WTC11 (cell line): ENCODE measurements at regions not wholly inside any gene's neighbourhood (a gene's known extent, or its start where the extent isn't known, plus 50 kb on each side); places are given as distances from the start of the nearest gene placed in this dataset.

Experiments used
- ATAC-seq: fragments of 200-7000 bp; cut with Tn5 transposase; 2 replicates; pipeline ENCODE4 v1.10.0; 2021; ENCODE audit warnings: mild to moderate bottlenecking, moderate library complexity
- CTCF ChIA-PET: fragments of 300-600 bp; sonication (Branson Sonifier 250); formaldehyde crosslinking; loops from one replicate; lab custom pipeline; 2021; ENCODE audit warnings: antibody characterized with exemption; lab: Charles Lee
- POLR2A ChIA-PET: fragments of 350-600 bp; sonication (Branson Sonifier 250); formaldehyde crosslinking; loops from one replicate; lab custom pipeline; 2021; ENCODE audit warnings: antibody characterized with exemption; lab: Charles Lee
- DNase-seq: peaks from one replicate; pipeline ENCODE4 v3.0.0; 2021; ENCODE audit warnings: low spot score
- H3K27ac Mint-ChIP-seq: 2 replicates; pipeline ENCODE4 v1.8.0; 2021; ENCODE audit warnings: mixed read lengths
- H3K27me3 Mint-ChIP-seq: 2 replicates; pipeline ENCODE4 v1.8.0; 2021; ENCODE audit warnings: low read depth, mild to moderate bottlenecking, moderate library complexity, mixed read lengths
- H3K36me3 Mint-ChIP-seq: 2 replicates; pipeline ENCODE4 v1.8.0; 2021; ENCODE audit warnings: mixed read lengths
- H3K4me1 Mint-ChIP-seq: 2 replicates; pipeline ENCODE4 v1.8.0; 2022; ENCODE audit warnings: mixed read lengths
- H3K4me3 Mint-ChIP-seq: 2 replicates; pipeline ENCODE4 v1.8.0; 2021; ENCODE audit warnings: mild to moderate bottlenecking, moderate library complexity, mixed read lengths
- H3K9me3 Mint-ChIP-seq: 2 replicates; pipeline ENCODE4 v1.8.0; 2021; ENCODE audit warnings: mixed read lengths
- AR ChIP-seq: fragments of 250-450 bp; sonication (Bioruptor Pico); IDR thresholded peaks from 2 replicates; pipeline ENCODE4 v1.9.0; 2021; ENCODE audit warnings: mild to moderate bottlenecking
- EMX1 ChIP-seq: fragments of 250-450 bp; sonication (Bioruptor Pico); IDR thresholded peaks from 2 replicates; pipeline ENCODE4 v1.8.0; 2021; ENCODE audit warnings: mild to moderate bottlenecking
- FOXJ3 ChIP-seq: sonication (generic); formaldehyde crosslinking; IDR thresholded peaks from 2 replicates; pipeline ENCODE4 v1.9.0; 2021; ENCODE audit warnings: missing genetic modification reagents, mild to moderate bottlenecking, borderline replicate concordance
- FOXP1 ChIP-seq: sonication (generic); formaldehyde crosslinking; IDR thresholded peaks from 2 replicates; pipeline ENCODE4 v1.8.0; 2022; ENCODE audit warnings: missing genetic modification reagents, mild to moderate bottlenecking, moderate library complexity, borderline replicate concordance
- FOXP4 ChIP-seq: sonication (generic); formaldehyde crosslinking; IDR thresholded peaks from 2 replicates; pipeline ENCODE4 v1.8.0; 2022; ENCODE audit warnings: mild to moderate bottlenecking, missing genetic modification reagents
- GABPB1 ChIP-seq: sonication (generic); formaldehyde crosslinking; IDR thresholded peaks from 2 replicates; pipeline ENCODE4 v1.8.1; 2023; ENCODE audit warnings: mild to moderate bottlenecking, missing genetic modification reagents
- IRF1 ChIP-seq: sonication (generic); formaldehyde crosslinking; IDR thresholded peaks from 2 replicates; pipeline ENCODE4 v1.8.0; 2023; ENCODE audit warnings: missing genetic modification reagents
- MXD4 ChIP-seq: fragments of 250-450 bp; sonication (Bioruptor Pico); IDR thresholded peaks from 2 replicates; pipeline ENCODE4 v1.8.0; 2021; ENCODE audit warnings: mild to moderate bottlenecking, moderate library complexity, borderline replicate concordance
- NFATC4 ChIP-seq: fragments of 250-450 bp; sonication (Bioruptor Pico); IDR thresholded peaks from 2 replicates; pipeline ENCODE4 v1.9.0; 2021; ENCODE audit warnings: mild to moderate bottlenecking
- NFYB ChIP-seq: sonication (generic); formaldehyde crosslinking; conservative IDR thresholded peaks from 2 replicates; pipeline ENCODE4 v1.8.0; 2022; ENCODE audit warnings: low read depth, missing genetic modification reagents
- RORB ChIP-seq: fragments of 250-450 bp; sonication (Bioruptor Pico); IDR thresholded peaks from 2 replicates; pipeline ENCODE4 v1.9.0; 2021; ENCODE audit warnings: mild to moderate bottlenecking
- SMAD3 ChIP-seq: sonication (generic); formaldehyde crosslinking; IDR thresholded peaks from 2 replicates; pipeline ENCODE4 v1.8.0; 2022; ENCODE audit warnings: missing genetic modification reagents, mild to moderate bottlenecking, borderline replicate concordance
- SMAD4 ChIP-seq: sonication (generic); formaldehyde crosslinking; IDR thresholded peaks from 2 replicates; pipeline ENCODE4 v1.8.0; 2022; ENCODE audit warnings: mild to moderate bottlenecking, missing genetic modification reagents
- TEAD1 ChIP-seq: sonication (generic); formaldehyde crosslinking; IDR thresholded peaks from 2 replicates; pipeline ENCODE4 v1.8.0; 2022; ENCODE audit warnings: mild to moderate bottlenecking, missing genetic modification reagents
- TP53 ChIP-seq: sonication (generic); formaldehyde crosslinking; IDR thresholded peaks from 2 replicates; pipeline ENCODE4 v1.8.1; 2023; ENCODE audit warnings: mild to moderate bottlenecking, missing genetic modification reagents
- ZNF396 ChIP-seq: fragments of 250-450 bp; sonication (Bioruptor Pico); IDR thresholded peaks from 2 replicates; pipeline ENCODE4 v1.8.0; 2021; ENCODE audit warnings: mild to moderate bottlenecking, moderate library complexity, borderline replicate concordance
- TF ChIP-seq, protein P1 (sequence below): fragments of 250-450 bp; sonication (Bioruptor Pico); conservative IDR thresholded peaks from 2 replicates; pipeline ENCODE4 v1.9.0; 2021; ENCODE audit warnings: mild to moderate bottlenecking
- TF ChIP-seq, protein P2 (sequence below): sonication (generic); formaldehyde crosslinking; IDR thresholded peaks from 2 replicates; pipeline ENCODE4 v1.8.0; 2023; ENCODE audit warnings: mild to moderate bottlenecking, missing genetic modification reagents
- TF ChIP-seq, protein P3 (sequence below): fragments of 250-450 bp; sonication (Bioruptor Pico); IDR thresholded peaks from 2 replicates; pipeline ENCODE4 v1.9.0; 2021; ENCODE audit warnings: moderate library complexity, mild to moderate bottlenecking, inconsistent platforms, borderline replicate concordance
- TF ChIP-seq, protein P4 (sequence below): sonication (generic); formaldehyde crosslinking; IDR thresholded peaks from 2 replicates; pipeline ENCODE4 v1.8.1; 2022; ENCODE audit warnings: mild to moderate bottlenecking, moderate library complexity, missing genetic modification reagents

GRCh38 chr17:55654022-55654421, 68.6 kb downstream of the TMEM100 start:
- Mint-ChIP-seq H3K27me3 (no peaks in the 10 kb centered on the region), H3K9me3 (no peaks in the 10 kb centered on the region), H3K4me1 (no peaks in the 10 kb centered on the region), H3K36me3 (no peaks in the 10 kb centered on the region), H3K27ac (no peak overlapping the region), H3K4me3 (no peak overlapping the region)
- DNase-seq, result no peak
- POLR2A ChIA-PET, result no interaction called here
- TF ChIP-seq RORB (CRISPR knock-in tag), result no peak
- TF ChIP-seq FOXP1 (CRISPR knock-in tag), result no peak
- TF ChIP-seq NFATC4 (CRISPR knock-in tag), result no peak
- no peak for TF ChIP-seq EMX1 (CRISPR knock-in tag)
- no peak for TF ChIP-seq SMAD4 (CRISPR knock-in tag)
- no peak for TF ChIP-seq FOXJ3 (CRISPR knock-in tag)
- TF ChIP-seq TP53 (CRISPR knock-in tag), result no peak
- TF ChIP-seq AR (CRISPR knock-in tag), result no peak
- TF ChIP-seq SMAD3 (CRISPR knock-in tag), result no peak
- TF ChIP-seq, protein P1, sequence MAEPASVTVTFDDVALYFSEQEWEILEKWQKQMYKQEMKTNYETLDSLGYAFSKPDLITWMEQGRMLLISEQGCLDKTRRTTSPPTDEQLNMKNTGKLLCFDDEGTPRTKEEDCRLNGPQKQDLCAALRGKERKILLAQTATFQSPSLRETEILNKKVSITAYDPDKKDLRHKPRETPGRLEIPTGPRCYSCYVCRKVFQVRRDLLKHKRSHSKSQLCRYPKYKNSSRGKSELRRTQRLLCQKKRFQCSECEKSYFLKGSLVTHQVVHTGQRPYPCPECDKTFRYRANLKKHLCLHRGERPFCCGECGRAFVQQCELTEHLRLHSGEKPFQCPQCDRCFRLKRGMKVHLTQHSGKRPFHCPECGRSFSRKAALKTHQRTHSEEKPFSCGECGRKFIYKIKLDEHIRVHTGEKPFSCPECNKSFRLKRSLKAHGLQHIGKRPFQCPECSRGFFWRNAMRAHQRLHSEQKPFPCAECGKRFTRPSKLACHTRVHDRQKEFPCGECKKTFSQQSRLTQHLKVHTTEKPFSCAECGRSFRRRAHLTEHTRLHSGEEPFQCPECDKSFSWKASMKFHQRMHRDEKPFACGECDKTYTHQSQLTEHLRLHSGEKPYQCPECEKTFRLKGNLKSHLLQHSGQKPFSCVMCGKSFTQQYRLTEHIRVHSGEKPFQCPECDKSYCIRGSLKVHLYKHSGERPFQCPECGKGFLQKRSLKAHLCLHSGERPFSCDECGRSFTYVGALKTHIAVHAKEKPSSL, result no peak
- TF ChIP-seq GABPB1, result no peak
- TF ChIP-seq, protein P2, sequence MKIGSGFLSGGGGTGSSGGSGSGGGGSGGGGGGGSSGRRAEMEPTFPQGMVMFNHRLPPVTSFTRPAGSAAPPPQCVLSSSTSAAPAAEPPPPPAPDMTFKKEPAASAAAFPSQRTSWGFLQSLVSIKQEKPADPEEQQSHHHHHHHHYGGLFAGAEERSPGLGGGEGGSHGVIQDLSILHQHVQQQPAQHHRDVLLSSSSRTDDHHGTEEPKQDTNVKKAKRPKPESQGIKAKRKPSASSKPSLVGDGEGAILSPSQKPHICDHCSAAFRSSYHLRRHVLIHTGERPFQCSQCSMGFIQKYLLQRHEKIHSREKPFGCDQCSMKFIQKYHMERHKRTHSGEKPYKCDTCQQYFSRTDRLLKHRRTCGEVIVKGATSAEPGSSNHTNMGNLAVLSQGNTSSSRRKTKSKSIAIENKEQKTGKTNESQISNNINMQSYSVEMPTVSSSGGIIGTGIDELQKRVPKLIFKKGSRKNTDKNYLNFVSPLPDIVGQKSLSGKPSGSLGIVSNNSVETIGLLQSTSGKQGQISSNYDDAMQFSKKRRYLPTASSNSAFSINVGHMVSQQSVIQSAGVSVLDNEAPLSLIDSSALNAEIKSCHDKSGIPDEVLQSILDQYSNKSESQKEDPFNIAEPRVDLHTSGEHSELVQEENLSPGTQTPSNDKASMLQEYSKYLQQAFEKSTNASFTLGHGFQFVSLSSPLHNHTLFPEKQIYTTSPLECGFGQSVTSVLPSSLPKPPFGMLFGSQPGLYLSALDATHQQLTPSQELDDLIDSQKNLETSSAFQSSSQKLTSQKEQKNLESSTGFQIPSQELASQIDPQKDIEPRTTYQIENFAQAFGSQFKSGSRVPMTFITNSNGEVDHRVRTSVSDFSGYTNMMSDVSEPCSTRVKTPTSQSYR (CRISPR knock-in tag), result no peak
- no peak for TF ChIP-seq TEAD1
- TF ChIP-seq MXD4 (CRISPR knock-in tag), result no peak
- TF ChIP-seq ZNF396, result no peak
- no peak for TF ChIP-seq IRF1 (CRISPR knock-in tag)
- TF ChIP-seq, protein P3, sequence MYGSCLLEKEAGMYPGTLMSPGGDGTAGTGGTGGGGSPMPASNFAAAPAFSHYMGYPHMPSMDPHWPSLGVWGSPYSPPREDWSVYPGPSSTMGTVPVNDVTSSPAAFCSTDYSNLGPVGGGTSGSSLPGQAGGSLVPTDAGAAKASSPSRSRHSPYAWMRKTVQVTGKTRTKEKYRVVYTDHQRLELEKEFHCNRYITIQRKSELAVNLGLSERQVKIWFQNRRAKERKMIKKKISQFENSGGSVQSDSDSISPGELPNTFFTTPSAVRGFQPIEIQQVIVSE (CRISPR knock-in tag), result no peak
- TF ChIP-seq, protein P4, sequence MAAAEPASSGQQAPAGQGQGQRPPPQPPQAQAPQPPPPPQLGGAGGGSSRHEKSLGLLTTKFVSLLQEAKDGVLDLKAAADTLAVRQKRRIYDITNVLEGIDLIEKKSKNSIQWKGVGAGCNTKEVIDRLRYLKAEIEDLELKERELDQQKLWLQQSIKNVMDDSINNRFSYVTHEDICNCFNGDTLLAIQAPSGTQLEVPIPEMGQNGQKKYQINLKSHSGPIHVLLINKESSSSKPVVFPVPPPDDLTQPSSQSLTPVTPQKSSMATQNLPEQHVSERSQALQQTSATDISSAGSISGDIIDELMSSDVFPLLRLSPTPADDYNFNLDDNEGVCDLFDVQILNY (CRISPR knock-in tag), result no peak
- TF ChIP-seq NFYB (CRISPR knock-in tag), result no peak
- TF ChIP-seq FOXP4 (CRISPR knock-in tag), result no peak
- CTCF ChIA-PET, result no interaction called here
- no peak for ATAC-seq
